IPS DF 6.9 (cell line): ENCODE measurements at regions not wholly inside any gene's neighbourhood (a gene's known extent, or its start where the extent isn't known, plus 50 kb on each side); places are given as distances from the start of the nearest gene placed in this dataset.
A peak's percentile ranks its signal among the peaks of the same experiment; 100 is the strongest.

Source experiments
- DNase-seq: peaks from one replicate; pipeline ENCODE4 v3.0.0-alpha.2; 2013; ENCODE audit warnings: low read depth, low spot score
- H3K27ac ChIP-seq: one replicate; pipeline ENCODE4 v1.5.1; 2013; ENCODE audit warnings: low read length, control low read depth
- H3K27me3 ChIP-seq: 2 replicates; pipeline ENCODE4 v1.6.1; 2013; ENCODE audit warnings: mild to moderate bottlenecking, low read length; ENCODE audit not compliant: control insufficient read depth, insufficient read depth
- H3K36me3 ChIP-seq: 2 replicates; pipeline ENCODE4 v1.6.1; 2013; ENCODE audit warnings: low read length; ENCODE audit not compliant: control insufficient read depth, insufficient read depth
- H3K4me1 ChIP-seq: 2 replicates; pipeline ENCODE4 v1.6.1; 2013; ENCODE audit warnings: low read length; ENCODE audit not compliant: control insufficient read depth, insufficient read depth
- H3K4me3 ChIP-seq: 2 replicates; pipeline ENCODE4 v1.5.1; 2013; ENCODE audit warnings: mild to moderate bottlenecking, low read length
- H3K9me3 ChIP-seq: 2 replicates; pipeline ENCODE4 v1.6.1; 2013; ENCODE audit warnings: low read length, inconsistent platforms; ENCODE audit not compliant: control insufficient read depth, insufficient read depth
- WGBS: extraction: QIAGEN DNeasy Blood & Tissue Kit; methylation state at CpG from one replicate; pipeline ENCODE4 v1.1.7; 2013; ENCODE audit warnings: mixed read lengths, missing lambda C conversion rate; ENCODE audit not compliant: insufficient read length, insufficient coverage; 5-methylcytosine and 5-hydroxymethylcytosine counted together

- H3K9me3 ChIP-seq = no peaks in the 10 kb centered on the region
- no CpG with 5 or more reads among the region's 1 CpG for WGBS
- no peak overlapping the region for H3K27ac ChIP-seq
- H3K36me3 ChIP-seq = no peaks in the 10 kb centered on the region
- no peak for DNase-seq
- H3K27me3 ChIP-seq = no peaks in the 10 kb centered on the region
- peaks cover 2% of the 10 kb centered on the region; the same call in 1 of the 2 replicates for H3K4me1 ChIP-seq
- H3K4me3 ChIP-seq = no peak overlapping the region
Observed at GRCh38 chr1:94316183-94316582, 78.8 kb upstream of the ARHGAP29 start.

- Histone ChIP-seq H3K36me3 (no peaks in the 10 kb centered on the region), H3K9me3 (no peaks in the 10 kb centered on the region), H3K4me1 (peaks cover 2% of the 10 kb centered on the region; the same call in 1 of the 2 replicates), H3K27ac (no peak overlapping the region), H3K27me3 (no peaks in the 10 kb centered on the region), H3K4me3 (no peak overlapping the region)
- DNase-seq = peak; percentile 22
- no CpG with 5 or more reads among the region's 1 CpG for WGBS
Observed at GRCh38 chr1:94315552-94316116, 78.2 kb upstream of the ARHGAP29 start.

DNA sequence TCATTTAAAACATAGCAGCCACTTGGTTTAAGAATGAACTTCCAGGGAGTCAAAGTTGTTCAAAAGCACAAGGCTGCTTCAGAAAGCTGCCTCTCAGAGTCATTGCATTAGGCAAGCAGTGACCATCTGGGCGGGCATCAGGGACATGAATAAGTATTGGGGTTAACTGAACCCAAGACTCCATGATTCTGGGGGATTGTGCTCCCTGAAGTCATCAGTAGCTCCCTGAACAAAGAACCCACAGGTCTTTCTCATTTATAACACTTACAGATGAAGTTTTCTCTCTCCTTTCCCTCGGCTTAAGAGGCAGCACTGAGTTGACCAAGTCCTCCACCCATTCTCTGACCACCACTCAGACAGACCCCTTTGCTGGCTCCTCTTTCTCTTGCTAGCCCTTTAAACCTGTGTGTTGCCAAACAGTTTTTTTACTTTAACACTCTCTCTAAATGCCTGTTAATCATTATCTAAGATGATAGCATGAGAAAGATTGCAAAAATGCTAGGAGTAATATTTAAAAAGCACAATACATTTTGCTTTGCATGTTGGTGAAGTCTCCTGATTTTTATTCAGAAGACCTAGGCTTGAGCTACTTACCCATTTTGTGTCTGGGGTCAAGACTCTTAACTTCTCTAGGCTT is 77.0 kb upstream of the ARHGAP29 start:
- no peak overlapping the region for H3K27ac ChIP-seq
- no peak for DNase-seq
- no peaks in the 10 kb centered on the region for H3K4me1 ChIP-seq
- H3K36me3 ChIP-seq = no peaks in the 10 kb centered on the region
- H3K27me3 ChIP-seq = no peaks in the 10 kb centered on the region
- H3K4me3 ChIP-seq = no peak overlapping the region
- WGBS = no CpG with 5 or more reads among the region's 2 CpGs
- no peaks in the 10 kb centered on the region for H3K9me3 ChIP-seq

DNA sequence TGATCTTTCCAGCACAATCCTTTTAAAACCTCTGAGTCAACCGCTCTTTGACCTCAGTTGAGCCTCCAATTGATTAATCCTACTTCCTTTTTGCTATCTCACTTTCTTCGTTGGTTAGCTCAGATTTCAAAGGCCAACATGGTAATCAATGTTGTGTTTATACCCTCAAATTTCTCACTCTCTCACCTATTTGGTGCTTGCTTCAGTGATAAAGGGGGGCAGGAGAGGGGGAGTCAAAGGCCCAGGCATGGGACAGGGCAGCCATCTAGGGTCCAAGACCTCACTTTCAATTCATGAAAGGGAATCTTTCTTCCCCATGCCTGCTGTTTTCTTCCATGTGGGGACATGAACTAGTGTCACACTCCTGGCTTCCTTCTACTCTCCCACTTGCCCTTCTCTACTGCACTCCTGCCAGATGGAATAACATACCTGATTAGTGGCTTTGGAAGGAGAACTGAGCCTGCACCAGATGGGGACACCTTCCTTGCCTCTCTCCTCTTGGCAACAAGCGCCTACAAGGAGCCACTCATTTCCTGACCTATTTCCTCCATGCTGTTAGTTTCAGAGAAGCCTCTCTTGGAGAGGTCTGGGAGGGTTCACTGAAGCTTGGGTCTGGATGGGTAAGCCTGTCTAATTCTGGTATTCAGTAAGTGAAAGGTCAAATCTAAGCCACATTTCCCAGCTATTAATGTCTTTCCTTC is 73.3 kb upstream of the ARHGAP29 start:
- no peaks in the 10 kb centered on the region for H3K9me3 ChIP-seq
- no peak overlapping the region for H3K4me3 ChIP-seq
- H3K27me3 ChIP-seq = no peaks in the 10 kb centered on the region
- no CpG with 5 or more reads among the region's 3 CpGs for WGBS
- no peaks in the 10 kb centered on the region for H3K36me3 ChIP-seq
- H3K4me1 ChIP-seq = no peaks in the 10 kb centered on the region
- DNase-seq = no peak
- H3K27ac ChIP-seq = no peak overlapping the region

DNA sequence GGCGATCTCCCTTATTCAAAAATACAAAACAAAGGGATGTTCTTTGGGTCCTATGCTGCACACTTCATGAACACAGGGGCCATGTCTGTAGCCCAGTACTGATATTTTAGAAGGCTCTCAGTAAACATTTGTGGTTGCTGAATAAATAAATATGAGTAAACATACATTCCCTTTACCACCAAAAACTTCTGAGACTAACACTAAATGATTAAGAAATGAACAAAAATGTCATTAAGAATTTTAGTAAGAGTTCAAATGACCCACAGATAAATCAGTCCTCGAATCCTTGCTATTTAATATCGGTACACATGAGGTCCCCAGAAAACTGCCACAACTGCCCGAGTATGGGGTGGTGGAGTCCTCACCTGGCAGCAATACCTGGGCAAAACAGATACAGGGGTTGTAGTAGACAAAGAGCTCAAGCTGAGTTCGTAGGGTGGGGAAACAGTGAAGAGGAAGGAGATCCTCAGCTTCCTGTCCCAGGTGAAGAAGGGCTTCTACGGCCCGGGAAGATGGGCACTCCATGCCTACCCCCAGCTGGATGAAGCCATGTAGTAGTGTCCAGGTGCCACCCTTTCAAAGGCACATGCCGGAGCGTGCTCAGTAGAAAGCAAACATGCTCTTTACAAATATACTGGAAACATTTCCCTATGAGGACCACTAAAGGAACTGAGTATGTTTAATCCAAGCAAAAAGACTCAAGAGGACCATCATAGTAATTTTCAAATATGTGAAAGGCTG is 72.6 kb upstream of the ARHGAP29 start:
- H3K36me3 ChIP-seq = no peaks in the 10 kb centered on the region
- no CpG with 5 or more reads among the region's 9 CpGs for WGBS
- H3K27me3 ChIP-seq = no peaks in the 10 kb centered on the region
- no peak overlapping the region for H3K4me3 ChIP-seq
- H3K9me3 ChIP-seq = no peaks in the 10 kb centered on the region
- no peak overlapping the region for H3K27ac ChIP-seq
- no peaks in the 10 kb centered on the region for H3K4me1 ChIP-seq
- no peak for DNase-seq

- DNase-seq = no peak
- H3K9me3 ChIP-seq = no peaks in the 10 kb centered on the region
- H3K27ac ChIP-seq = no peak overlapping the region
- no peaks in the 10 kb centered on the region for H3K36me3 ChIP-seq
- H3K4me3 ChIP-seq = no peak overlapping the region
- no CpG with 5 or more reads among the region's 4 CpGs for WGBS
- H3K4me1 ChIP-seq = no peaks in the 10 kb centered on the region
- H3K27me3 ChIP-seq = no peaks in the 10 kb centered on the region
Observed at GRCh38 chr1:94309216-94309615, 71.8 kb upstream of the ARHGAP29 start.

GRCh38 chr1:94306521-94306920 is 69.1 kb upstream of the ARHGAP29 start:
- no peak for DNase-seq
- Histone ChIP-seq H3K27me3 (no peaks in the 10 kb centered on the region), H3K4me1 (no peaks in the 10 kb centered on the region), H3K36me3 (no peaks in the 10 kb centered on the region), H3K4me3 (no peak overlapping the region), H3K9me3 (no peaks in the 10 kb centered on the region), H3K27ac (no peak overlapping the region)
- whole genome bisulfite sequencing = no CpG with 5 or more reads among the region's 1 CpG

DNA sequence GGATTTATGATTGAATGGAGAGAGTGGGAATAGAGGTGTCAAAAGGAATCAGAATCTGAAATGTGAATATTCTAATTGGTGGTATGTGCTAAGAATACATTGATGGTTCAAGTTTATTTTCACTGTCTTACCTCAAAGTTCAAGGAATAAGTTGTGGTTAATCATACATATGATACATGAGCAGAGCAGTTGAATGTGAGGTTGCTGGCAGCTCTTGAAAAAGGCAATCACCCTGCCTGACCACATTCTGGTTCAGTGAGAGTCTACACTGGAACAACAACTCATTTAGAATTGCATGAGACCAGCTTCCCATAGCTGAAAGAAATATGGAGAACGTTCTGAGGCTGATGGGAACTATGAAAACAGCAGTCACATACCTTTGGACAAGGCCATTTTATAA is 68.3 kb upstream of the ARHGAP29 start:
- H3K27me3 ChIP-seq = no peaks in the 10 kb centered on the region
- H3K27ac ChIP-seq = no peak overlapping the region
- no peak overlapping the region for H3K4me3 ChIP-seq
- H3K36me3 ChIP-seq = no peaks in the 10 kb centered on the region
- H3K9me3 ChIP-seq = no peaks in the 10 kb centered on the region
- no CpG with 5 or more reads among the region's 1 CpG for WGBS
- DNase-seq = no peak
- H3K4me1 ChIP-seq = no peaks in the 10 kb centered on the region

GRCh38 chr1:94304553-94304952 is 67.2 kb upstream of the ARHGAP29 start:
- no peaks in the 10 kb centered on the region for H3K9me3 ChIP-seq
- no peaks in the 10 kb centered on the region for H3K36me3 ChIP-seq
- no peak overlapping the region for H3K27ac ChIP-seq
- no peak overlapping the region for H3K4me3 ChIP-seq
- no peaks in the 10 kb centered on the region for H3K27me3 ChIP-seq
- no CpG with 5 or more reads among the region's 1 CpG for WGBS
- no peak for DNase-seq
- no peaks in the 10 kb centered on the region for H3K4me1 ChIP-seq

DNA sequence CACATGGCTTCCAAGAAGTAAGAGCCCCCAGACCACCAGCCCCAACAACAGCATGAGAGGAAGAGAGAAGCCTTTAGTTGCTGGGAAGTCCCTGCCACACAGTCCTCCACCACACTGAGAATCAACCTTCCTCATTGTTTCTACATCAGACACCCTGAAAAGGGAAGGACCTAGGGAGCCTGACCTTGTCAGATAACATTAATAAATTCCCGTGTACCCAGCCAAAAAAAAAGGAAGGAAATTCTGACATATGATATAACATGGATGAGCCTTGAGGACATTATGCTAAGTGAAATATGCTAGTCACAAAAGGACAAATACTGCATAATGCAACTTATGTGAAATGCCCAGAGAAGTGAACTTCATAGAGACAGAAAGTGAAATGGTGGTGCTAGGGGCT is 65.6 kb upstream of the ARHGAP29 start:
- Histone ChIP-seq H3K9me3 (no peaks in the 10 kb centered on the region), H3K27ac (no peak overlapping the region), H3K27me3 (no peaks in the 10 kb centered on the region), H3K4me3 (no peak overlapping the region), H3K4me1 (no peaks in the 10 kb centered on the region), H3K36me3 (no peaks in the 10 kb centered on the region)
- no peak for DNase-seq
- no CpG with 5 or more reads among the region's 1 CpG for WGBS
